ENCODE measurements at regions not wholly inside any gene's neighbourhood (a gene's known extent, or its start where the extent isn't known, plus 50 kb on each side); places are given as distances from the start of the nearest gene placed in this dataset.

GRCh38 chr15:93170329-93170728 is 81.3 kb upstream of the RGMA start:
- TF ChIP-seq, protein P1, sequence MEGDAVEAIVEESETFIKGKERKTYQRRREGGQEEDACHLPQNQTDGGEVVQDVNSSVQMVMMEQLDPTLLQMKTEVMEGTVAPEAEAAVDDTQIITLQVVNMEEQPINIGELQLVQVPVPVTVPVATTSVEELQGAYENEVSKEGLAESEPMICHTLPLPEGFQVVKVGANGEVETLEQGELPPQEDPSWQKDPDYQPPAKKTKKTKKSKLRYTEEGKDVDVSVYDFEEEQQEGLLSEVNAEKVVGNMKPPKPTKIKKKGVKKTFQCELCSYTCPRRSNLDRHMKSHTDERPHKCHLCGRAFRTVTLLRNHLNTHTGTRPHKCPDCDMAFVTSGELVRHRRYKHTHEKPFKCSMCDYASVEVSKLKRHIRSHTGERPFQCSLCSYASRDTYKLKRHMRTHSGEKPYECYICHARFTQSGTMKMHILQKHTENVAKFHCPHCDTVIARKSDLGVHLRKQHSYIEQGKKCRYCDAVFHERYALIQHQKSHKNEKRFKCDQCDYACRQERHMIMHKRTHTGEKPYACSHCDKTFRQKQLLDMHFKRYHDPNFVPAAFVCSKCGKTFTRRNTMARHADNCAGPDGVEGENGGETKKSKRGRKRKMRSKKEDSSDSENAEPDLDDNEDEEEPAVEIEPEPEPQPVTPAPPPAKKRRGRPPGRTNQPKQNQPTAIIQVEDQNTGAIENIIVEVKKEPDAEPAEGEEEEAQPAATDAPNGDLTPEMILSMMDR (conservative IDR thresholded peaks at IDR 0.05), result no peak
- TF ChIP-seq ZFX (IDR thresholded peaks at IDR 0.05), result no peak

All from C4-2B (cell line).